ENCODE measurements at regions not wholly inside any gene's neighbourhood (a gene's known extent, or its start where the extent isn't known, plus 50 kb on each side); places are given as distances from the start of the nearest gene placed in this dataset.
"Not testable (repeated sequence)": the region's sequence is repeated elsewhere in the genome, so short reads cannot be mapped to it uniquely, and the experiment has no call there.

DNA sequence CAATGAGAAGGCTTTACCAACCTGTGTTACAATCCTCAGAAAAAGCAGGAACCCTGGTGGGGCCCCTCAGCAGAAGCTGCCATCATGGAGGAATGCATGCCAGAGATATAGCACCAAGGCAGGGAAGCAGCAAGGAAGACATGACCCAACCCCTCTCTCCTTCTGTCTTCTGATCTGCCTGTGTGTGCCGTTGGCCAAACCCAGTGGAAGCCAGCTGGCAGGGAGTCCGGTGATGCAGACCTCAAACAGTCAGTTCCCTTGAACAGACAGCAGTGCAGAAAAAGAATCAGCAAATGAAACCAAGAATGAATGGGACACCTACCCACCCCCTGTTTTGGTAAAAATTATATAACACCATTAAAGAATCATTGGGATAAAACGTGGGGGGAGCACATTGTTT, 234.2 kb downstream of the ZNF608 start:
- DNase-seq (ENCODE audit: low spot score), result no peak

DNA sequence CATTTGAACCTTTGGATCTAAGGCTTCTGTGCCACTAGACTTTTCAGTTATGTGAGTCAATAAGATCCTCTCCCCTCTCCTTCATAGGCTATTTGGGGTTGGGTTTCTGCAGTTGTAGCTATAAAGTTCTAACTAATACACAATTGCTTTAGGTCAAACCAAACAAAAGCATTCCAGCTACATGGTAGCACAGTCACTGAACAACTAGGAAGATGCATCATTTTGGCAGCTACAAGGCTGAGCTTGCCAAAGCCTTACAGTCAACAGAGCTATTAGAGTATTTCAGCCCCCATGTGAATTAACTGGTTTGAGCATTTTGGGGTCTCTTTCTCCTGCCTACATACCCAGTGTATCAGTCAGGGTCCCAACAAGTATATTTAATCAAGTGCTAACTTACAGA, 234.6 kb downstream of the ZNF608 start:
- no peak for DNase-seq (ENCODE audit: low spot score)

DNA sequence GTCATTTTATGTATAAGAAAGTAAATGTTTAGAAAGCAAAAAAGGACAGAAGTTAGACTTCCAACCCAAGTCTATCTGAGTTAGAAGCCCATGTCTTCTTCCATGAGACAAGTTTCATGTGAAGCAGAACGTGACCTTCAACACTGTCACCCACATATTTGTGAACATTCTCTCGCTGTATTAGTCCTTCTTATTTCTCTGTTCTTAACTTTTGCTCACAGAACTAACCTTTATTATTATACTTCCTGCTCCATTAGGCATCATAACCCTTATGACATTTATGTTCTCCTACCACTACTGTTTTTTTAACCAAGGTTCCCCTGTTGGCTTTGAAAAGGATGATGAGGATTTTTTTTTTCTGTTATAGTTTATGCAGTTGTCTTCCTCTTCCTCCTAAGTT, 238.8 kb downstream of the ZNF608 start:
- DNase-seq (ENCODE audit: low spot score), result no peak

DNA sequence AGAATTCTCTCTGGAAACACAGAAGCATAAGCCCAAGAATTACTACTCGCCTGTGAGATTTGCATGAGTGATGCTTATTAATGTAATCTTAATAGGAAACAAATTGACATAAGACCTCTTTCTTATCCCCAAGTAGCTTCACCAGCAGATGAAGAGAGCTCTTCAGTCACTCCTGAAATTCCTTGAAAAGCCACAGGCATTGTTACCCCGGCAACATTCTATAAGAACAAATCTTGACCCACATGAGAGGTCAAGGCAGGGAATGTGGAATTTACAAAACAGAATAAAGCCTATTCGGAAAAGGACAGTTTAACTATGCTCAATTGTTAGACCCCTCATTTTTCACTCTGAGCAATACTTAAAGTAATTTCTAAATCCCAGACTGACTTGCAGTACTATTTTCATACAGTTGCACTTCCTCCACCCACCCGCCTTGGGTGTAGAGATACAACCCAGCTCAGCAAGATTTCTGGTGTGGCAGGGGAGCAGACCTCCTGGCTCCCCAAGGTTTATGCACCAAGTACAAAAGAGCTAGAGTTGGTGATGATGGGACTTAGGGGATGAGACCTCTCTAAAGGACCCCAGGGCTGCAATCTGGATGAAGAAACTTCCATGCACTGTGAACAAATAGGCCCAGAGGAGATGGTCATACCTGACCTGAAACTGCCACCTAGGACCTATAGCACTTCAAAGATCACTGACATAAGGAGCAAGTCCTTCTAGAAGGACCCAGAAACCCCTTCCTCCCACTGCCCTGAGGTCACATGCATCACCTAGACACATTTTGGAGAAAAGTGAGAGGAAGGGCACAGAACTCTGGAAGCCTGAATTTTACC, 242.1 kb downstream of the ZNF608 start:
- DNase-seq (ENCODE audit: low spot score), result no peak

DNA sequence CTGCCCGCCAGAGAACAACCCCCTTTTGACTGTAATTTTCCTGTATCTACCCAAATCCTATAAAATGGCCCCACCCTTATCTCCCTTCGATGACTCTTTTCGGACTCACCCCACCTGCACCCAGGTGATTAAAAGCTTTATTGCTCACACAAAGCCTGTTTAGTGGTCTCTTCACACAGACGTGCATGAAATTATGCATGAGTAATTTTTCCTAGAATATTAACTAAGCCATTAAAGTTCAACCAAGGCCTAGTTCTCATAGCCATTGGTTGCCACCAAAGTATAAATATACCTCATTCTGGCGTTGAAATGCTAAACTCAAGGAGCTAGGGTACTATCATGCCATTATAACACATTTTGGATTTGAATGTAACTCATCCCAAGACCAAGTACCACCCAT, 243.9 kb downstream of the ZNF608 start:
- DNase-seq (ENCODE audit: low spot score), result no peak

DNA sequence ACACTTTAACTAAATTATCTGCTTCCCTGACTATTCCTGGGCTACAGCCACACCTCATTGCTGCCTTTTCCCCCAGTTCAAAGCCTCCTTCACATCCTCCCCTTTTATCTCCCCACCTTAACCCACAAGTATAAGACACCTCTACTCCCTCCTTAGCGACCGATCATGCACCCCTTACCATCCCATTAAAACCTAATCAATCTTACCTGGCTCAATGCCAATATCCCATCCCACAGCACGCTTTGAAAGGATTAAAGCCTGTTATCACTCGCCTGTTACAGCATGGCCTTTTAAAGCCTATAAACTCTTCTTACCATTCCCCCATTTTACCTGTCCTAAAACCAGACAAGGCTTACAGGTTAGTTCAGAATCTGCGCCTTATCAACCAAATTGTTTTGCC, 246.6 kb downstream of the ZNF608 start:
- DNase-seq (ENCODE audit: low spot score), result not testable (repeated sequence)

DNA sequence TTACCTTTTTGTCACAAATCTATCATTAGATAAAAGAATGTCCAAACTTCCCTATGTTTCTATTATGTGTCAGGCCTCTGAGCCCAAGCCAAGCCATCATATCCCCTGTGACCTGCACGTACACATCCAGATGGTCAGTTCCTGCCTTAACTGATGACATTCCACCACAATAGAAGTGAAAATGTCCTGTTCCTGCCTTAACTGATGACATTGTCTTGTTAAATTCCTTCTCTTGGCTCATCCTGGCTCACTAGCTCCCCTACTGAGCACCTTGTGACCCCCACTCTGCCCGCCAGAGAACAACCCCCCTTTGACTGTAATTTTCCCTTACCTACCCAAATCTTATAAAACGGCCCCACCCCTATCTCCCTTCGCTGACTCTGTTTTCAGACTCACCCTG, 249.5 kb downstream of the ZNF608 start:
- not testable (repeated sequence) for DNase-seq (ENCODE audit: low spot score)

DNA sequence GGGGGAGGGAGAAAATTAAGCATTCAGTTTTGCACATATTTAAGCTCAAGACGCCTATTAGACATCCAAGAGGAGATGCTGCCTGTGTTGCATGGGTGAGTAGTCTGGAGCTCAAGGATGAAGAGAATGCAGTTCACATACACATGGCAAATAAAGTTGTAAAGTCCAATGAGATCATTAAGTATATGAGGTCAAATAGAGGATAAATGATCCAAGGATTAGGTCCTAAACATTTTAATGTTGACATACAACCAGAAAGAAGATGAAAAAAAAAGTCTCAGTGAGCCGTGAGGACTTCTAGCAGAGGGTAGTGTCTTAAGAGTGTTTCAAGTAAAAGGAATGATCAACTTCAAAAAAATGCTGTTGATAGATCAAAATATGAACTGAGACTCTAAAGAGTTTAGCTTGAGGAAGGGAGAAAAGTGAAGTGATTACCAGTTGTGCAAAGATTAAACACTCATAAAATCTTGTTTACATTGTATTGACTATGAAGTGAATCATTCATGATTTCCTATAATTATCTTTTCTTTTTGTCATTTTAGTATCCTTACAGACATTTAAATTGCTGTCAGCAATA, 251.8 kb downstream of the ZNF608 start:
- no peak for DNase-seq (ENCODE audit: low spot score)

DNA sequence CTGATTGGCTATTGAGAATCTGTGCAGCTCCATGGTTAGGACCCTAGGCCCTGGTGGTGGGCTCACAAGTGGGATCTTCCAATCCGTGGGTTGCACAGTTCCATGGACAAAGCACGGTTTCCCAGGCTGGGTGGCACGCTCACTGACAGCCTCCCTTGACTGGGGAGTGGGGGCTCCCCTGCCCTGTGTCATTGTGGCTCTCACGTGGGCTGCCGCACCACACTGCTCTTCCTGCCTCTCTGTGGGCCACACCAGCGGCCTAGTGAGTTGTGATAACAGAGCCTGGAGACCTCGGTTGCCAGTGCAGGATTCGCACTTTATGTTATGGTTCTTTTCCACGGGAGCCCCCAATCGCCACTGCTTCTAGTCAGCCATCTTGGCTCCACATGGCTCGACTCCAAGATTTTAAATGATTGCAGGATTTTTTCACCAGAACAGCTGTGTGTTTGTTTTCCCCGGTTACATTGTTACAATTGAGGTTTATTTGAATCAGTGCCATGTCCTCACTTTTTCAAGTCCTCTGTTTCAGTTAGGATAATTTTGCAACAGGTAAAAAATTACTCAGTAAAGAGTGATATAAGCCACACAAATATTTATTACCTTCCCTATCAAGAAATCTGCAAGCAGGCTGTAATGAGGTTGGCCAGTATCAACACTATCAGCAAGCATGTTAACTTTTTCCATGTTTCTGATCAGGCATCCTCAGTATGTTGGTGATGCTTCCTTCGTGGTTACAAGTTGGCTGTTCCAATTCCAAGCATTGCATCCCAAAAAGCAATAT, 253.8 kb downstream of the ZNF608 start:
- DNase-seq (ENCODE audit: low spot score), result no peak

DNA sequence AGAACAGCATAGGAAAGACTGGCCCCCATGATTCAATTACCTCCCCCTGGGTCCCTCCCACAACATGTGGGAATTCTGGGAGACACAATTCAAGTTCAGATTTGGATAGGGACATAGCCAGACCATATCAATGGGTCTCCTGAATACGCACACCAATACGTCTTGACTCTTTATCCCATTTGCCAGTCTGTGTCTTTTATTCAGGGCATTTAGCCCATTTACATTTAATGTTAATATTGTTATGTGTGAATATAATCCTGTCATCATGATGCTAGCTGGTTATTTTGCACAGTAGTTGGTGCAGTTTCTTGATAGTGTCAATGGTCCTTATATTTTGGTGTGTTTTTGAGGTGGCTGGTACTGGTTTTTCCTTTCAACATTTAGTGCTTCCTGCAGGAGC, 256.1 kb downstream of the ZNF608 start:
- DNase-seq (ENCODE audit: low spot score), result not testable (repeated sequence)

DNA sequence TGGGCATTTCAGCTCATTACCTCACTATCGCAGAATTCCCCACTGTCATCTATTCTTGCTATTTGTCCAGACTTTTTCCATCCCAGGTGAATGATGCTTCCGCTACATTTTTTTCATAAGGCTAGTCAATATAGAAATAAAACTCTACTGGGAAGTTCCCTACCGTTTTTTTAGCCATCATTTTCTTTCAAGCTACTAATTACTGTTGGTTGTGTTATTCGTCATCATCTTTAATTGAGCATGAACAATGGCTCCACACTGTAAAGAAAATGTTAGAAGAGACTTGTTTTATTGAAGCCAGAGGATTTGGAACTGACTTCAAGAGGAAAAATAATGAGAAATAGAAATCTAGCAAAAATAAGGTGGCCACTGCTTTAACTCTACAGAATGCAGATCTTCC, 265.0 kb downstream of the ZNF608 start:
- DNase-seq (ENCODE audit: low spot score), result no peak

DNA sequence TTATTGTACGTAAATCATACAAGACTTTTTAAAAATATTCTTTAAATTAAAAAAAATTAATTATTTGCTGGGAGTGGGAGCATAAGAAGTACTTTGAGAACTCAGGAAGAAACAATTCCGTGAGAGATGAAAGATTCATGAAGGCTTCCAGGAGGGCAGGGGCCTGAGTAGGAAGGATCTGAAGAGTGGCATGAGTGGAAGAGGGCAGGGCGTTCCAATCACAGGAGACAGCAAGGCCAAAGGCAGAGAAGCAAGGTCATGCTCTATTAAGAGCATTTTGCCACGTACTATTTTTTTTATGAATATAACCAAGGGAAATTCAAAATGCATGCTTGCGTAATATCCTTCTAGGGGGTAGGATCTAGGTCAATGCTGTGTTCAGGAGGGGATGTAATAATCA, 265.5 kb downstream of the ZNF608 start:
- no peak for DNase-seq (ENCODE audit: low spot score)

DNA sequence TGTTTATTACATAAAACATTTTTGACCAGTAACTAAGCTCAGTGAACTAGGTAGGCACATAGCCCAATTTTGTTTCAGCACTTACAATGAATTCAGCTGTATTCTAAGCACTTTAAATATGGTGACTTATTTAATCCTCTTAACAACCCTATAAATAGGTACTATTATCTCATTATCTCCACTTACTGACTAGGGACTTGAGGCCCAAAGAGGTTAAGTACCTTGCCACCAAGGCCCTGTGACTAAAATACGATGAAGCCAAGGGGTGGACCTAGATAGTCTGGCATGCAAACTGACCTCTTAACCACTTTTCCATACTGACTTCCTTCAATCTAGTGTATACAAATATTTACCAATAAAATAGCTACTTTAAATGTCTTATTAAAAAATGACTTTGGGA, 266.4 kb downstream of the ZNF608 start:
- DNase-seq (ENCODE audit: low spot score), result no peak

DNA sequence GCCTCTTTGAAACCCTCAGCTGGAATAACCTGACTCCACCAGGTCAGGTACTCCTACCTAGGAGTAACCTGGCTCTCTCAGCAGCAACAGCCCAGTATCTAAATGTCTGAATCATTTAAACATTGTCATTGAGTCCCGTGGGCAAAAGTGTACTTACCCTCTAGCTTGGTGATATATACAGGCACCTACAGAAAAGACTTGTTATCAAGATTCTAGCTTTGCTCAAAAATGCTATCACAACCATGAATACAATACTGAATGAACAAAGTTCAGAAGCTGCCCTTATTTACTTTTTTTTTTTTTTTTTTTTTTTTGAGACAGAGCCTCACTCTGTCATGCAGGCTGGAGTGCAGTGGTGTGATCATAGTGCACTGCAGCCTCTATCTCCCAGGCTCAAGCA, 268.2 kb downstream of the ZNF608 start:
- DNase-seq (ENCODE audit: low spot score), result no peak

DNA sequence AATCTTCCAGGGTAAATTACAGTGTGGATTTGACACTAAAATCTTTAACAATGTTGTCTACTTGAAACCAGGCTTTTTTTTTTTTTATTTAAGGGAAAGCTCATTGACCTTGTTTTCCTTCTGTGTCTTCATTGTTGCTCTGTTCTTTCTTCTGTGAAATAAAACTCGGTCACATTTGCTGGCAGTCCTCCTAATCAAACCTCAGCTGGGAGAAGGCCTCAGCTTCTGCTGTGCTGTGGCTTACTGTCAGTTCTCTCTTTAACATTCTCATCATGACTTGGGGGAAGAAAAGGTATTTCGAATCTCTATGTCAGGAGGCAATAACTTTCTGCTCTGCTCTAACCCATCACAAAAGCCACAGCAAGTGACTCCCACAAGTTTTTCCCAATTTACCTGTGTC, 268.9 kb downstream of the ZNF608 start:
- DNase-seq (ENCODE audit: low spot score), result no peak

DNA sequence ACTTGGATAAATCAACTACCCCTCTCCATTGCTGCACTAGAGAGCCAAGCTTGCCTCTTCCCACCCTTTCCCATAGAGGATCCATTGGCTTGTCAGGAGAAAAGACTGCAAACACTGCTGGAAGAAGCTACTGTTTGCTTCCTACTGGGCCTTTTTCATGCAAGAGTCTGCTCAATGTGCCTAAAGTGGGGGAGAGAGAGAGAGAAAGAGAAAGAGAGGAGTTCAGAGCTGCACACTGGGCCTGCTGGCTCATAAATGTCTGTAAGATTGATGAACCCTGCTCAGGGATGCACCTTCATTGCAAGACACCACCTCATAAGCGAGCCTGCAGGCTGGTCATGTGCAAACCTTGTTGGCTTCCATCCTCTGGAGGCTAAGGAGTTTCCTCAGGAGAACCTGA, 269.4 kb downstream of the ZNF608 start:
- DNase-seq (ENCODE audit: low spot score), result no peak

DNA sequence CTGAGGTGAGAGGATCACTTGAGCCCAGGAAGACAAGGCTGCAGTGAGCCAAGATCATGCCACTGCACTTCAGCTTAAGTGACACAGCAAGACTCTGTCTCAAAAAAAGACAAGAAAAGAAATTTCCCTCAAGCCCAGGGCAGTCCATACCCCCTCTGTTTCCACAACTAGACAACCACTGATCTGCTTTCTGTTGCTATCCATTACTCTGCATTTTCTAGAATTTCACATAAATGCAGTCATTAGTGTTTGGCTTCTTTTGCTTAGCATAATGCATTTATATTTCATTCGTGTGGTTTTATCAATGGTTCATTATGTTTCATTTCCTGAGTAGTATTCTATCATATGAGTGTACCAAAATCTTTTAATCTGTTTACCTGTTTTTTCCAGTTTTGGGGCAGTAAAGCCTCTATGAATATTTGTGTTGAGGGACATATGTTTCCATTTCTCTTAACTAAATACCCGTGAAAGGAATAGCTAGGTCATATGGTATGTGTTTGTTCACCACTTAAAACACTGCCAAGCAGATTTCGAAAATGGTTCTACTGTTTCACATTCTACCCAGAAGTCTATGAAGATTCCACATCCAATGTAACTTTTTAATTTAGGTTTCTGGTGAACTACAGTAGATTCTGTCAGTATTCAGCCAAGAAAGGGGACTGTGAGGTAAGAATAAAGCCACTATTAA, 271.8 kb downstream of the ZNF608 start:
- DNase-seq (ENCODE audit: low spot score), result no peak

DNA sequence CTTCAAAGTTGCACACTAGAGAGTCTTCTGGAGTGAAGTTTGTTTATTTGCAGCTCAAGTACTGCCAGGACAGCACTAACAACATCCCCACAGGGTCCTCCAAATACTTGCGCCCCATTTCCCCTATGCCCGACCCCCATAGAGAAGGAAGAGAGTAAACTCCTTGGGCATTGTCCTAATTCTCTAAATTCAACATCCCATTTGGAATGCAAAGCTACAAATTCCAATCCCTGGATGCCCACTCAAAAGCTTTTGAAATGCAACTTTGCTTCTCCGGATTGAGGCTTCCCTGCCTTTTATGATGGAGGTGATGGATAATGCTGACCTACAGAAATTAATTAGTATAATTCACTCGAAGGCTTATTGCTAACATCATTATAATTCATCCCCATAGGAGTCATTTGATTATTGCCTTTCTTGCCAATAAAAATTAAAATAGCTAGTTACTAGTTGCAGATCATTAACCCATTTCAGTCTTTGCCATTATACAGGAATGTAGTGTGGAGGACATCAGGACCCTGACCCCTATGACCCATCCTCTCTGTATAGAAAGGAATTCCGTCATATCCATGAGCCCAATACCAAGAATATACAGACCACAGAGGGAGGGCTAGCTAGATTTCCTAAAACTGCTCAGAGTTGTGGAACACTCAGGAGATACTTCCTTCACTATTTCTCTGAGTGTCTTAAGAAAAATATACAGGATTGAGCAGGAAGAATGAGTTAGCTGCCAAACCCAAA, 277.6 kb downstream of the ZNF608 start:
- DNase-seq (ENCODE audit: low spot score), result no peak

DNA sequence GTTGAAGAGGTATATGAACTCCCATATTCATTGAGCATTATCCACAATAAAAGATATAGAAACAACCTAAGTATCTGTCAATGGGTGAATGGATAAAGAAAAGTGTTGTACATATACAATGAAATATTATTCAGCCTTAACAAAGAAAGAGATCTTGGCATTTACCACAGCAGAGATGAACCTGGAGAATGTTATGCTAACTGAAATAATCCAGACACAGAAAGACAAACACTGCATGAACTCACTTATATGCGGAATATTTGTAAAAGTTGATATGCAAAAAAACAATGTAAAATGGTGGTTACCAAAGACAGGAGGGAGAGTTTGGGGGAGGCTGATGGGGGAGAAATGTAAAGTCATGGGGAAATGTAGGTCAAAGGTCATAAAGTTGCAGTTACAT, 278.7 kb downstream of the ZNF608 start:
- DNase-seq (ENCODE audit: low spot score), result no peak

DNA sequence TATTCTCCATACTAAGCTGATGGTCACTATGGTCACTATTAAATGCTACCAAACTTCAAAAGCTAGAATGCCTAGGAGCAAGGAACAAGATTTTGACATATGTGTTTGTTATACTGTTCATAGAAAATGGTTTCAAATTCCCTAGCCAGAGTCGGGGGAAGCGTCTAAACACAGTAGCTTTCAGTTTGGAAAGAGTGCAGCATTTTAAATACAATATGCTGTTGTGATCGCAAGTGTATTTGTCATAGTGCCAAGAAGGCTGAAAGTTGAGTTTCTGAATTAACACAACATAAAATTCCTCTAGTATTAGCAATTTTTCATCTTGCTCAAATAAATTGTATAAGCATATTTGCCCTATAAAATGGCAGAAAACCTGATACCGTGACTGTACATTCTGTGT, 280.4 kb downstream of the ZNF608 start:
- no peak for DNase-seq (ENCODE audit: low spot score)

DNA sequence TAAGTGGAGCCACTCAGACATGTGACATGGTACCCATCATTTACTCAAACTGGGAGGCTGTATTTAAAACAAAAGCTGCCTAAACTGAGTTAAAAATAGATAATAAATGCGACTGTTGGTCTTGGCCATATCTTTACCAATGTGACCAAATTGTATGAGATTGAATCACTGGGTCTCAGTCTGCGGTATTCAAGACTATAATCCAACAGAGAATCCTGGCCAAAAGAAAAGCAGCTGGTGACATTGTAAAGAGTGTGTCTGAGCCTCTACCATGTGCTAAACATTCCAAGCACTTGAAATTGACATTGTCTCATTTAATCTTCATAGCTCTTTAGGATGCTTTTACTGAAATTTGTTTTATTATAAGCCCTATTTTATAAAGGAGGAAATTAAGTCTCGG, 282.6 kb downstream of the ZNF608 start:
- no peak for DNase-seq (ENCODE audit: low spot score)

DNA sequence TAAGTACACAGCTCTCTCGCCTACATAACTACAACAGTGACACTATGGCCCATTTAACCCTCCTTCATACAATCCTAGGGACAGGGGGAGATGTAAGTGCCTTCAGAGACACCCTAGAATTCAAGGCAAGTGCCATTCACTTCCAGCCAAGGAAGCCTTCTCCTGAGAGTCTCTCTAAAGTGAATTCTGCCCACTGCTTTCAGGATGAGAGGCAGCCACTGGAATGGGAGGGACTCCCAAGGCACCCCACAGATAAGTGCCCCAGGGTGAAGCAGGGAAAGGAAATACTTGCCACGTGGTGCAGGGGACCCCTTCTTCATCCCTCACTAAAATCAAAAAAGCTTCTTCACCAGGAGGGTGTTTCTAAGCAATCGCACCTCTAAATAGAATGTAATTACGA, 283.7 kb downstream of the ZNF608 start:
- no peak for DNase-seq (ENCODE audit: low spot score)

Measured in ecto neural progenitor cell (in vitro differentiated cells).